Activated CD8-positive, alpha-beta T cell treated with anti-CD3 and anti-CD28 coated beads, Interleukin-2, amount 10 ng/mL, durations not matched to agents 7 days and 5 days (primary cell): ENCODE measurements at regions not wholly inside any gene's neighbourhood (a gene's known extent, or its start where the extent isn't known, plus 50 kb on each side); places are given as distances from the start of the nearest gene placed in this dataset.

ENCODE experiments used
- ATAC-seq: fragments of 150-1000 bp; cut with Tn5 transposase; one replicate; pipeline ENCODE4 v1.10.0; 2021; ENCODE audit warnings: moderate library complexity
- CTCF ChIA-PET: fragments of 350-600 bp; sonication (Branson Sonifier 250); formaldehyde crosslinking; loops from one replicate; lab custom pipeline; 2021; ENCODE audit warnings: antibody characterized with exemption; lab: Charles Lee
- POLR2A ChIA-PET: fragments of 350-600 bp; sonication (Branson Sonifier 250); formaldehyde crosslinking; loops from one replicate; lab custom pipeline; 2021; ENCODE audit warnings: antibody characterized with exemption; lab: Charles Lee
- DNase-seq: peaks from one replicate; pipeline ENCODE4 v3.0.0-alpha.2; 2020
- H3K27ac Mint-ChIP-seq: one replicate; pipeline ENCODE4 v1.8.0; 2021; ENCODE audit warnings: mild to moderate bottlenecking, mixed read lengths
- H3K27me3 Mint-ChIP-seq: one replicate; pipeline ENCODE4 v1.8.0; 2021; ENCODE audit warnings: low read depth, mixed read lengths
- H3K36me3 Mint-ChIP-seq: one replicate; pipeline ENCODE4 v1.8.0; 2021; ENCODE audit warnings: low read depth, mixed read lengths
- H3K4me1 Mint-ChIP-seq: one replicate; pipeline ENCODE4 v1.8.0; 2021; ENCODE audit warnings: low read depth, mixed read lengths
- H3K4me3 Mint-ChIP-seq: one replicate; pipeline ENCODE4 v1.8.0; 2021; ENCODE audit warnings: mild to moderate bottlenecking, mixed read lengths
- H3K9me3 Mint-ChIP-seq: one replicate; pipeline ENCODE4 v1.8.0; 2022; ENCODE audit warnings: mixed read lengths; ENCODE audit not compliant: insufficient read depth

DNA sequence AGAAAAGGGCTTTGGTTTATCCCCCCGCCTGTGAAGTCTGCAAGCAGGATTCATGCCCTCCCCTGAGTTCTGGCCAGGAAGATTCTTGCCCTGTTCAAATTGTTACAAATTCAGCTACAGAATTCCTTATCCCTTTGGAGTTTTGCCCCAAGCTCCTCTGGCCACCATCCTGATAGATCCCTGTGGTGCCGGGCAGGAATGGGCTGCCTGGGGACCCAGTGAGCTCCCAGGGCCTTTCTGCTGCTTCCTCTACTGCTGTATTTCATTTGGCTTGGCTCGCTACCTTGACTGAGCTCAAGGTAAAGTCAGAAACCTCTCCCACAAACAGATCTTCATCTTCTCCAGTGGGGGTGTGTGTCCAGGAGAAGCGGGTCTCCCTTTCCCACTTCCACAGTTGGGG lies 194.6 kb upstream of the NBEA start:
- no peak for ATAC-seq
- no peaks in the 10 kb centered on the region for H3K4me1 Mint-ChIP-seq

DNA sequence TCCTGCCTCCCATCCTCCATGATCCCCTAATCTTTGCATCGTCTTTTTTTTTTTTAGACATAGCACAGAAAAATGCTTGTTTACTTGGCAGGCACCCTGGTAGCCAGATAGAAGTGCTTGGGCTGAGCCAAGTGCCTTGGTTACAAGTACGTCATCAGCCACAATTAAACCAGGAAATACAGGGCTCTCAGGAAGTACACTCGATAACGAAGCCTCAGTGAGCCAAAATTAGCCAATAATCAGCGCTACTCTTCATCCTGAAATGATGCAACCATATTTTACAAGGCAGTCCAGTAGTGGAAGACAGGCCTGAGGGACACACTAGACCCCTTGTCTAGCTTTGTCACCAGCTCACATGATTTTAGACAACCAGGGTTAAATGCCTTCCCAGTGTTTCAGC lies 194.0 kb upstream of the NBEA start:
- Mint-ChIP-seq H3K9me3 (no peaks in the 10 kb centered on the region), H3K4me3 (no peak overlapping the region), H3K4me1 (no peaks in the 10 kb centered on the region), H3K27ac (no peak overlapping the region), H3K27me3 (peaks cover 2% of the 10 kb centered on the region), H3K36me3 (no peaks in the 10 kb centered on the region)
- ChIA-PET CTCF (no interaction called here), POLR2A (no interaction called here)
- no peak for DNase-seq
- no peak for ATAC-seq

More for the DNA sequence above, 194.6 kb upstream of the NBEA start:
- H3K27ac Mint-ChIP-seq: no peak overlapping the region
- CTCF ChIA-PET: no interaction called here
- H3K27me3 Mint-ChIP-seq: peaks cover 2% of the 10 kb centered on the region
- H3K9me3 Mint-ChIP-seq: no peaks in the 10 kb centered on the region
- DNase-seq: no peak
- POLR2A ChIA-PET: no interaction called here
- no peaks in the 10 kb centered on the region for H3K36me3 Mint-ChIP-seq
- H3K4me3 Mint-ChIP-seq: no peak overlapping the region

DNA sequence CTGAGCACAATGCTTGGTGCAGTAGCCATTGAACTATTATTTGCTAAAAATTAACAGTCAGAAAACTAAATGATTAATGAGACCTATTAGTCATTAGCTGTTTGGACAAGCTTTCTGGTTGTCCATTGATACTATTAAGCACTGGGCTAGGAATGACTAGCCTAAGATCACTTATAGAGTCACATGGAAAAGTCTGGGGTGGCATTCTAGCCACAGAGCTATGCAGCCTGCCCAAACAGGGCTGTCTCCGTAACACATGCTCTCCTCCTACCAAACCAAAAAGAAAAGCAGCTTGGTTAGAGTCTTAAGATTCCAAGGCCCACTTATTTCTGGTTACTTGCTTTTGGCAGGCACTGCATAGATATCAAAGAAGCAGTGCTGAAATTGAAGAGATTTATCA lies 193.5 kb upstream of the NBEA start:
- Mint-ChIP-seq H3K4me1 (no peaks in the 10 kb centered on the region), H3K9me3 (no peaks in the 10 kb centered on the region), H3K27me3 (peaks cover 2% of the 10 kb centered on the region), H3K27ac (no peak overlapping the region), H3K36me3 (no peaks in the 10 kb centered on the region), H3K4me3 (no peak overlapping the region)
- ATAC-seq (no peak), DNase-seq (no peak)
- ChIA-PET CTCF (no interaction called here), POLR2A (no interaction called here)

DNA sequence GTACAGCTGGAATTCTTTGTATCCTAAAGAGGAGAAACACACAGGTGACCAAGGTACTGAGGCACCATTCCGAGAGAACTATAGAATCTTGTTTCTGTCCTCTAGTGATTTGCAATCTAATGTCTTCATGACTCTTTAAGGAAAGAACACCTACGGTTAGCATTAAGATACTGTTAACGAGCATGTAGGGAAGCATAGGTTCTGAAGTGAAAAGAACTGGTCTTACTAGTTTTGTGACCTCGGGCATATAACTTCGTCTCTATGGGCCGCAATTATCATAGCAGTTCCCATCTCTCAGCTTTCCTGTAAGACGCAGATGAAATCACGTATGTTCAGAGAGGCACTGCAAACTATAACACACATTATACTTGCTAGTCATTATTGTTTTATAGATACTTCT lies 193.0 kb upstream of the NBEA start:
- H3K4me3 Mint-ChIP-seq: no peak overlapping the region
- H3K27me3 Mint-ChIP-seq: peaks cover 2% of the 10 kb centered on the region
- CTCF ChIA-PET: no interaction called here
- no peaks in the 10 kb centered on the region for H3K36me3 Mint-ChIP-seq
- no peak overlapping the region for H3K27ac Mint-ChIP-seq
- POLR2A ChIA-PET: no interaction called here
- no peaks in the 10 kb centered on the region for H3K4me1 Mint-ChIP-seq
- no peak for ATAC-seq
- no peak for DNase-seq
- no peaks in the 10 kb centered on the region for H3K9me3 Mint-ChIP-seq

DNA sequence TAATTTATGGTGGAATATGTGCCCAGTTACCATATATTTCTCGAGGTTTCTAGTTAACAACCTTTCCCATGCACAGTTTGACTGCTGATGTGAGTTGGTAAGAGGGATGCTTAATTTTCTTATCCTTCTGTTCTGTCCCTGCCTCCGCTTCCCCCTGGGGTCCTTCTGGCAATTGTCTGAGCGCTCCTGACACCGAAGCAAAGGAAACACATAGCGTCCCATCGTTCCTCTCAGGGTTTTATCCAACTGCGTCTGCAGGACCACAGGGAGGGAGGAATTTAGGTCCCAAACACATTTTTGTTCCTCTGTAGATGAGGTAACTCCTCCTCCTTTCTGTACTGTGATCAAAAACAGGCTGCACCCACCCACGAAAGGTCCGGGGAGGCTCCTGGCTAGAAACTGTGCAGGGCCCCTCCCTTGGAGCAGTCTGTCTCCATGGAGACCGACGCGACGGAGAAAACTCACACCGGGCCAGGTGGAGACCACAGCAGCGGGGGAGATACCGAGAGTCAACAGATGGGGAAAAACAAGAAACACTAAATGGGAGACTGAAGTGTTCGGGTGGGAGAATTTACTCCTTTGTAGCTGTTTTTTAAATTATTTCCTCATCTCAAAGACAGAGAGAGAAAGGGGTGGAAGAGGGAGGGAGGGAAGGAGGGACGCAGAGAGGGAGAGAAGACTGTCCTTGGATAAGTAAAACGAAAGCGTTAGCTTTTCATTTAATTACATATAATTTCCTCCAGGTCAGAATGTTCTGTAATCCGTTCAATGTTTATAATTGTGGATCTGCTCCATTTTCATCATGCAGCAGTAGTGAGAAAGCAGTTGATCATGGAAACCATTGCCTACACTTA lies 191.8 kb upstream of the NBEA start:
- ATAC-seq: no peak
- DNase-seq: no peak
- H3K27me3 Mint-ChIP-seq: peaks cover 2% of the 10 kb centered on the region
- no peaks in the 10 kb centered on the region for H3K4me1 Mint-ChIP-seq
- no peaks in the 10 kb centered on the region for H3K9me3 Mint-ChIP-seq
- no peak overlapping the region for H3K4me3 Mint-ChIP-seq
- POLR2A ChIA-PET: no interaction called here
- CTCF ChIA-PET: no interaction called here
- no peak overlapping the region for H3K27ac Mint-ChIP-seq
- H3K36me3 Mint-ChIP-seq: no peaks in the 10 kb centered on the region

DNA sequence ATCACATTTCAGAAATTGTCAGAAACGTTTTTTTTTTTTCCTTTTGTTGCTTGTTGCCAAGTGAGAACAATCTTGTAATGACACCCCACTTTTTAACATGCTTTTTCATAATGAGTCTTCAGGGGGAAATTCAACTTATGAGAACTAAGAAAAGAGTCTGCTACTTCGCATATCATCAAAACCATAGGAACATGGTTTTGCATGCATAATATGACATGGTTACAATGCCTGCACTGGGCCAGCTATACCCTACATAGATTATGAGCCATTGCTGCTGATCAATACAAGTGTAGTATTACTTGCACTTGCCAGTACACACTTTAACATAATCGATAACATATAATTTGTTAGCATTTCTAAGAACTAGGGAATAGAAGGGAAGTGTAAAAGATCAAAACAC lies 191.0 kb upstream of the NBEA start:
- no peak for DNase-seq
- Mint-ChIP-seq H3K4me3 (no peak overlapping the region), H3K4me1 (no peaks in the 10 kb centered on the region), H3K27me3 (peaks cover 2% of the 10 kb centered on the region), H3K36me3 (no peaks in the 10 kb centered on the region), H3K27ac (no peak overlapping the region), H3K9me3 (no peaks in the 10 kb centered on the region)
- ChIA-PET CTCF (no interaction called here), POLR2A (no interaction called here)
- no peak for ATAC-seq

DNA sequence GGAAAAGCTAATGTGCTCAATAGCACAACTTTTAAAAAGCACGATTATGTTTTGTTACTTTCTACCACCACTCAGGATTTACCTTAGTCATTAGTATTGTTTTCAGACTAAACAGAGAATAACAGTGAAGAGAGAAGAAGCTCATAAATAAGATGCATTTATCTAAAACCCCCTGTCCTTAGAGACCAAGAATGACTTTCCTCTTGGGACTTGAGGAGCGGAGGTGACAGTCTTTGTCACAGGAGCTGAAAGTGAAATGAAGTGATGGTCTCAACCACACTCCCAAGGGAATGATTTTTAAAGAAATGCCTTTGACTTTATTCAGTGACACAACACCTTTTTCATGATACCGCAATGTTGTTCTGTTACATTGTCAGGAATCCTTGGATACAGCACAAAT lies 190.6 kb upstream of the NBEA start:
- Mint-ChIP-seq H3K27ac (no peak overlapping the region), H3K27me3 (peaks cover 2% of the 10 kb centered on the region), H3K36me3 (no peaks in the 10 kb centered on the region), H3K4me1 (no peaks in the 10 kb centered on the region), H3K4me3 (no peak overlapping the region), H3K9me3 (no peaks in the 10 kb centered on the region)
- ChIA-PET POLR2A (no interaction called here), CTCF (no interaction called here)
- no peak for DNase-seq
- ATAC-seq: no peak

DNA sequence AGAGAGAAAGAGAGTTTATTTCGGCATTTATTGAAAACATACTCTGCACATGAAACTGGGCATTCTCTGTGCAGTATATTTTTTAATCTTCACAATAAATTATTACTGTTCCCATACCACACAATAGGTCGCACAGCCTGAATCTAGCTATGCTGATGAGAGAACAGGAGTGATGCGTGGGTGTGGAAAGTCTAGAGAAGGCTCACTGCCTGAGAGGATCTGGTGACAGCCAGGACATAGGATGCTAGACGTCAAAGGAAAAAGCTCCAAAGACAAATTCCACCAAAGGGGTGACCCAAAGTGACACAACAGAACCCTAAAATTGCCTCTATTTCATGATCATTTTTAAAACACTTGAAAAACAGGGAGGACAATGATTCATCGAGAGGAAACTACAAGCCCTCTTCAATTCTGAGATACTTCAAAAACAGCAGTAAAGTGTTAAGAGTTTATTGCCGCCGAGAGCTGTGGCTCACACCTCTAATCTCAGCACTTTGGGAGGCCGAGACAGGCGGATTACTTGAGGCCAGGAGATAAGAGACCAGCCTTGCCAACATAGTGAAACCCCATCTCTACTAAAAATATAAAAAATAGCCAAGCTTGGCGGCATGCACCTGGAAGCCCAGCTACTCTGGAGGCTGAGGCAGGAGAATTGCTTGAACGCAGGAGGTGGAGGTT lies 189.6 kb upstream of the NBEA start:
- H3K27ac Mint-ChIP-seq: no peak overlapping the region
- no peaks in the 10 kb centered on the region for H3K36me3 Mint-ChIP-seq
- ChIA-PET POLR2A (no interaction called here), CTCF (no interaction called here)
- DNase-seq: no peak
- H3K4me1 Mint-ChIP-seq: no peaks in the 10 kb centered on the region
- H3K4me3 Mint-ChIP-seq: no peak overlapping the region
- H3K27me3 Mint-ChIP-seq: peaks cover 2% of the 10 kb centered on the region
- H3K9me3 Mint-ChIP-seq: no peaks in the 10 kb centered on the region
- ATAC-seq: no peak

DNA sequence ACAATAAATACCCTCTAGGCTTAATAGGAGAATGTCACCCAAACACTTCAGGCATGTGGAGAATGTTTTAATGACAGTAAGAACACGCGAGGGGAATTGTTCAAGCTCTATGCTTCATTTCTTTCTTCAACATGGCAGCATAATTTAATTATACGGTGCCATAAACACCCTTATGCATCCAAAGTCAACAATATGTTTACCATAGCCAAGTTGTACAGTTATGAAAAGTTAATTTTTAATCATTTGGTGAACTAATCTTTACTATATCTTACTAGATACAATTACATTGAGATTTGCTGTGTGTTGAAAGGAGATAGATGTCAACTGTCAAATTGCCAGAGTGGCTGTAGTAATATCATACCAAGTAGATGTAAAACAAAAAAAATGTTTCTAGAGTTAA lies 185.9 kb upstream of the NBEA start:
- H3K4me3 Mint-ChIP-seq: no peak overlapping the region
- no peak overlapping the region for H3K27ac Mint-ChIP-seq
- no peaks in the 10 kb centered on the region for H3K27me3 Mint-ChIP-seq
- no peaks in the 10 kb centered on the region for H3K9me3 Mint-ChIP-seq
- ChIA-PET POLR2A (no interaction called here), CTCF (no interaction called here)
- no peak for DNase-seq
- H3K36me3 Mint-ChIP-seq: no peaks in the 10 kb centered on the region
- no peak for ATAC-seq
- no peaks in the 10 kb centered on the region for H3K4me1 Mint-ChIP-seq

DNA sequence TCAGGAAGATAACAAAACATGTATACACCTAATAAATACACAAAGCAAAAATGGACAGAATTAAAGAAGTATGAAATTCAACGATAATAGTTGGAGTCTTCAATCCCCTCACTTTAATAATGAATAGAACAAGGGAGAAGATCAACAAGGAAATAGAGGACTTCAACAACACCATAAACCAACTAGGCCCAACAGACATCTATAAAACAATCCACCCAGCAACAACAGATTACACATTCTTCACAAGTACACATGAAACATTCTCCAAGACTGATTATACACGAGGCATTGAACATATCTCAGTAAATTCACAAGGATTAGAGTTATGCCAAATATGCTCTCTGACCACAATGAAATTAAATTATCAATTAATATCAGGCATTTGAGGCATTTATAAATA lies 185.5 kb upstream of the NBEA start:
- no peaks in the 10 kb centered on the region for H3K27me3 Mint-ChIP-seq
- ATAC-seq (no peak), DNase-seq (no peak)
- H3K27ac Mint-ChIP-seq: no peak overlapping the region
- ChIA-PET POLR2A (no interaction called here), CTCF (no interaction called here)
- no peak overlapping the region for H3K4me3 Mint-ChIP-seq
- H3K9me3 Mint-ChIP-seq: no peaks in the 10 kb centered on the region
- no peaks in the 10 kb centered on the region for H3K36me3 Mint-ChIP-seq
- H3K4me1 Mint-ChIP-seq: no peaks in the 10 kb centered on the region

DNA sequence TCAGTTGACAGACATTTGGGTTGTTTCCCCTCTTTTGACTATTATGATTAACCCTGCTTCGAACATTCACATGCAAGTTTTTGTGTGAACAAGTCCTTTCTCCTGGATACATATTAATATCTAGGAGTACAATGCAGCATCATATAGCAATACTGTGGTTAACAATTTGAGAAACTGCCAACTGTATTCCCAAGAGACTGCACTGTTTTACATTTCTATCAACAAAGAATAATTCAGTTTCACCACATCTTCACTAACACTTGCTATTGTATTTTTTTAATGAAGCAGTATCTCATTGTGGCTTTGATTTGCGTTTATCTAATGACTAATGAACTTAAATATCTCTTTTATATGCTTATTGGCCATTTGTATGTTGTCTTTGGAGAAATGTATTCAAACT lies 184.6 kb upstream of the NBEA start:
- ChIA-PET CTCF (no interaction called here), POLR2A (no interaction called here)
- H3K27ac Mint-ChIP-seq: no peak overlapping the region
- H3K27me3 Mint-ChIP-seq: no peaks in the 10 kb centered on the region
- DNase-seq (no peak), ATAC-seq (no peak)
- H3K4me3 Mint-ChIP-seq: no peak overlapping the region
- no peaks in the 10 kb centered on the region for H3K9me3 Mint-ChIP-seq
- no peaks in the 10 kb centered on the region for H3K4me1 Mint-ChIP-seq
- H3K36me3 Mint-ChIP-seq: no peaks in the 10 kb centered on the region

DNA sequence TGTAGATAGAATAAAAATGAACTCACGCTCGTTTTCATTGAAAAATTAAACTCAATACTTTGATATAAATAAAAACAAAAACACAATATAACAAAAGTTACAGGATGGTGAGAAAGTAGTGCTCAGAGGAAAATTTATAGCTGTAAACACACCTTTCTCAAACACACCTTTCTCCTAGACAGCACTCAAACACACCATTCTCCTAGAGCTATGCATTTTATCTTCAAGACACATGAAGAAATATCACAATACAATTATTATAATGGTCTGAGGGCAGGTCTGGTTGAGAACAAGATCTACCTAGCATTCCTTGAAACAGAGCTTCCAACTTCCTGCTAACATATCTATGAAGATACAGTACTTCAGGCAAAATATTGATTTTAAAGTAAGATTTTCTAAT lies 183.4 kb upstream of the NBEA start:
- no peaks in the 10 kb centered on the region for H3K9me3 Mint-ChIP-seq
- POLR2A ChIA-PET: no interaction called here
- no peaks in the 10 kb centered on the region for H3K4me1 Mint-ChIP-seq

More for the DNA sequence above, 183.4 kb upstream of the NBEA start:
- Mint-ChIP-seq H3K4me3 (no peak overlapping the region), H3K27ac (no peak overlapping the region), H3K27me3 (no peaks in the 10 kb centered on the region), H3K36me3 (no peaks in the 10 kb centered on the region)
- CTCF ChIA-PET: no interaction called here
- ATAC-seq: no peak
- no peak for DNase-seq
